Common myeloid progenitor, CD34-positive (primary cell): ENCODE measurements at regions not wholly inside any gene's neighbourhood (a gene's known extent, or its start where the extent isn't known, plus 50 kb on each side); places are given as distances from the start of the nearest gene placed in this dataset.

Source experiments
- CTCF ChIA-PET: fragments of 350-600 bp; sonication (Branson Sonifier 250); formaldehyde crosslinking; loops from one replicate; lab custom pipeline; 2021; ENCODE audit warnings: antibody characterized with exemption; lab: Charles Lee
- POLR2A ChIA-PET: fragments of 350-600 bp; sonication (Branson Sonifier 250); formaldehyde crosslinking; loops from one replicate; lab custom pipeline; 2021; ENCODE audit warnings: antibody characterized with exemption; lab: Charles Lee
- DNase-seq, 3 donors: peaks; one replicate each; pipeline versions ENCODE4 v3.0.0 to v3.0.0-alpha.2; 2013
- H3K27ac ChIP-seq, 2 experiments: 1 replicate in 1 of 2; 2 replicates in 1 of 2; pipeline ENCODE4 v1.7.0; 2013; ENCODE audit warnings: inconsistent platforms in 2 of 2, low read length in 2 of 2, mild to moderate bottlenecking in 2 of 2, low read depth in 1 of 2, moderate library complexity in 1 of 2; ENCODE audit not compliant: severe bottlenecking in 2 of 2, insufficient read depth in 1 of 2, poor library complexity in 1 of 2
- H3K27me3 ChIP-seq, 5 experiments: replicated peaks in 2 of 5; 1 replicate in 3 of 5; 2 replicates in 2 of 5; pipeline versions ENCODE4 v1.6.1 to v1.7.0; 2013; ENCODE audit warnings: low read length in 4 of 5, mild to moderate bottlenecking in 2 of 5, moderate library complexity in 2 of 5, inconsistent platforms in 1 of 5; ENCODE audit not compliant: insufficient read depth in 5 of 5, control insufficient read depth in 4 of 5
- H3K36me3 ChIP-seq, 4 experiments: 1 replicate in 2 of 4; 2 replicates in 2 of 4; pipeline versions ENCODE4 v1.6.1 to v1.7.0; 2013; ENCODE audit warnings: low read length in 3 of 4, control low read depth in 1 of 4, mild to moderate bottlenecking in 1 of 4; ENCODE audit not compliant: control insufficient read depth in 4 of 4, insufficient read depth in 4 of 4
- H3K4me1 ChIP-seq, 4 experiments: 1 replicate in 3 of 4; 2 replicates in 1 of 4; pipeline versions ENCODE4 v1.6.1 to v1.7.1; 2013; ENCODE audit warnings: low read length in 3 of 4, mild to moderate bottlenecking in 3 of 4, control low read depth in 1 of 4, inconsistent platforms in 1 of 4, moderate library complexity in 1 of 4; ENCODE audit not compliant: control insufficient read depth in 4 of 4, insufficient read depth in 4 of 4; ENCODE audit errors: control extremely low read depth in 1 of 4
- H3K4me3 ChIP-seq, 7 experiments: 1 replicate in 4 of 7; 2 replicates in 3 of 7; pipeline versions ENCODE4 v1.5.1 to v1.7.0; 2013; ENCODE audit warnings: mild to moderate bottlenecking in 7 of 7, low read length in 6 of 7, moderate library complexity in 6 of 7, inconsistent platforms in 2 of 7, low read depth in 2 of 7, control low read depth in 1 of 7; ENCODE audit not compliant: insufficient read depth in 4 of 7, control insufficient read depth in 1 of 7; ENCODE audit errors: extremely low read depth in 1 of 7
- H3K9me3 ChIP-seq, 5 experiments: 1 replicate in 4 of 5; 2 replicates in 1 of 5; pipeline versions ENCODE4 v1.6.1 to v1.7.1; 2013; ENCODE audit warnings: low read length in 4 of 5, mild to moderate bottlenecking in 2 of 5, inconsistent platforms in 1 of 5, low read depth in 1 of 5, moderate library complexity in 1 of 5; ENCODE audit not compliant: control insufficient read depth in 4 of 5, insufficient read depth in 2 of 5; ENCODE audit errors: control extremely low read depth in 1 of 5
- WGBS: methylation state at CpG from one replicate; pipeline ENCODE4 v1.1.5; 2013; ENCODE audit not compliant: insufficient coverage; 5-methylcytosine and 5-hydroxymethylcytosine counted together

GRCh38 chr1:22204989-22205913 is 62.4 kb upstream of the WNT4 start:
- CTCF ChIA-PET: no interaction called here
- no peaks in the 10 kb centered on the region for H3K36me3 ChIP-seq
- no peak overlapping the region for H3K4me3 ChIP-seq
- peaks cover 3 to 68% (median 19%) of the 10 kb centered on the region in 5 experiments for H3K27me3 ChIP-seq
- H3K9me3 ChIP-seq: no peaks in the 10 kb centered on the region
- DNase-seq: no peak
- no peaks in the 10 kb centered on the region for H3K4me1 ChIP-seq
- 85% methylated on average over 13 of the region's 15 CpGs for WGBS
- no peak overlapping the region for H3K27ac ChIP-seq
- POLR2A ChIA-PET: no interaction called here

DNA sequence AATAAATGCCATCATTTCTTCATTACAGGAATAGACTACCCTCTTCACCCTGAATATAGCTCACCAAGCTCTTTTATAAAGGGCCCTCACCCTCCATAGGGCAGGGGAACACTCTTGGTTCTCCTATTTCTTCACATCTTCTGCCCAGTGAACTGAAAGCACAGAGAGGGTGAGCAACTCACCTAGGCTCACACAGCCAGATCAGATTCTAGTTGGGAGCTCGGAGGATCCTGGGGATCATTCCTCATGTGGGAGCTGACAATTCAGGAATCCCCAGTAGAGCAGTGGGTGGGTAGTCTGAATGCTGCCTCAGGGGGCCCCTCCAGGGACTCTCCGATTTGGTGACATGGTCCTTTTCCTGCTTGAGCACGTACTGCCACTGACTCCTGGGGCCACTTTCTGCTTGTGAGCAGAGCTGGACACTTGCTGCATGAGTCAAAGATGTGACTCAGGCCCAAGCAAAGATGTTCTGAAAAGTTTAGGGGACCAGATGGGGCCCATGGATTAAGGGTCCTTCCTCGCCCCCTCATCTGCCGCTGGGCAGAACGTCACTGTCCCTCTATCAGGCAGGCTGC is 63.7 kb upstream of the WNT4 start:
- ChIA-PET POLR2A (interaction anchor here (1.3 kb wide), 1 partner anchor 14 kb away, joined by 3 read pairs; no protein-coding TSS in a partner anchor), CTCF (no interaction called here)
- Histone ChIP-seq H3K27me3 (peaks cover 2 to 82% (median 21%) of the 10 kb centered on the region in 5 experiments), H3K27ac (no peak overlapping the region), H3K36me3 (no peaks in the 10 kb centered on the region), H3K4me1 (no peaks in the 10 kb centered on the region), H3K9me3 (no peaks in the 10 kb centered on the region), H3K4me3 (no peak overlapping the region)
- no peak for DNase-seq
- 92% methylated on average over 6 of the region's 6 CpGs for WGBS

- WGBS: 60% methylated on average over 16 of the region's 23 CpGs
- Histone ChIP-seq H3K27me3 (peaks cover 2 to 91% (median 26%) of the 10 kb centered on the region in 5 experiments), H3K4me3 (no peak overlapping the region)
Measured at GRCh38 chr1:22207511-22208267, 64.8 kb upstream of the WNT4 start.

DNA sequence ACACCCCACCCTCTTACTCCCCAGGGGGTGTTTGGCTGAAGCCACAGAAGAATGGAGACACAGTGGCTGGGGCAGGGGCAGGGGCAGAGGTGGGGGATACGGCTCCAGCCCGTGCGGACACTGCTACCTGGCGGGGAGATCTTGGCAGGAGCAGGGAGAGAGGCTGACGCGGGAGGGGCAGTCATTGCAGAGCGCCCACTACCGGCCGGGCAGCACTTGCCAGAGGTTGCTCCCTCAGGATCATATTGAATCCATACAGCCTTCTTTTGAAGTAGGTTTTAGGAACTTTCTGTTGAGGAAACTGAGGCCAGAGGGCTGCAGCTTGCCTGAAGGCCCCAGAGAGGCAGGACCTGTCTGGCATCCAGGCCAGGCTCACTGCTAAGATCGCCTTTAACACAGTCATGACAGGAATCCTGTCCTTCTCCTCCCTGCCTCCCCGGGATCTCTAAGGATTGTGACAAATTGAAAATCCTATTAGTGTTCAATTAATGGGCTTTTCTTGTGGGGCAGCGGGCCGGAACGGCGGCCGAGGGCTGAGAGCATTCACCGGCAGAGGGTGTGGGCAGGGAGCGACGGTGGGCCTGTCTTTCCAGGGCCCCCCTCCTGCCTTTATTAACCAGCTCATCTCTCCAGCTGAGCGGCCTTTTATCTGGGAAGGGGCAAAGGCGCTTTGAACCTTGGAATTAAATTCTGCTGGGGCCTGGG is 65.5 kb upstream of the WNT4 start:
- Histone ChIP-seq H3K9me3 (no peaks in the 10 kb centered on the region), H3K36me3 (no peaks in the 10 kb centered on the region), H3K4me3 (no peak overlapping the region), H3K4me1 (no peaks in the 10 kb centered on the region), H3K27me3 (peaks cover under 1 to 91% (median 31%) of the 10 kb centered on the region in 5 experiments), H3K27ac (no peak overlapping the region)
- POLR2A ChIA-PET: no interaction called here
- 58% methylated on average over 15 of the region's 21 CpGs for WGBS
- no peak for DNase-seq
- CTCF ChIA-PET: no interaction called here

More at GRCh38 chr1:22207511-22208267, 64.8 kb upstream of the WNT4 start:
- ChIA-PET POLR2A (interaction anchor here (1.3 kb wide), 1 partner anchor 13 kb away, joined by 3 read pairs; no protein-coding TSS in a partner anchor), CTCF (no interaction called here)
- no peak for DNase-seq
- no peaks in the 10 kb centered on the region for H3K4me1 ChIP-seq
- H3K36me3 ChIP-seq: no peaks in the 10 kb centered on the region
- no peak overlapping the region for H3K27ac ChIP-seq
- H3K9me3 ChIP-seq: no peaks in the 10 kb centered on the region

- Histone ChIP-seq H3K9me3 (no peaks in the 10 kb centered on the region), H3K4me3 (no peak overlapping the region), H3K36me3 (no peaks in the 10 kb centered on the region), H3K27ac (no peak overlapping the region), H3K27me3 (peaks cover 0 to 91% (median 31%) of the 10 kb centered on the region in 5 experiments), H3K4me1 (no peaks in the 10 kb centered on the region)
- CTCF ChIA-PET: no interaction called here
- POLR2A ChIA-PET: no interaction called here
- no peak for DNase-seq
- WGBS: 48% methylated on average over 13 of the region's 16 CpGs
Measured at GRCh38 chr1:22208973-22209378, 66.1 kb upstream of the WNT4 start.

GRCh38 chr1:22210176-22210575 is 67.3 kb upstream of the WNT4 start:
- ChIA-PET CTCF (no interaction called here), POLR2A (no interaction called here)
- H3K4me3 ChIP-seq: no peak overlapping the region
- no peaks in the 10 kb centered on the region for H3K4me1 ChIP-seq
- H3K36me3 ChIP-seq: no peaks in the 10 kb centered on the region
- WGBS: 69% methylated on average over 12 of the region's 12 CpGs
- H3K27me3 ChIP-seq: peaks cover 0 to 91% (median 31%) of the 10 kb centered on the region in 5 experiments
- no peak overlapping the region for H3K27ac ChIP-seq
- H3K9me3 ChIP-seq: no peaks in the 10 kb centered on the region
- no peak for DNase-seq
